Cardiac fibroblast (primary cell): ENCODE measurements at regions not wholly inside any gene's neighbourhood (a gene's known extent, or its start where the extent isn't known, plus 50 kb on each side); places are given as distances from the start of the nearest gene placed in this dataset.

ENCODE experiments used
- DNase-seq, 2 donors: peaks; one replicate each; pipeline versions ENCODE4 v3.0.0 to v3.0.0-alpha.2; 2010; ENCODE audit warnings: low read depth in 2 of 2
- H3K4me3 ChIP-seq, 2 donors: replicated peaks in 1 of 2; 1 replicate in 1 of 2; 2 replicates in 1 of 2; pipeline ENCODE4 v1.5.1; 2011; ENCODE audit warnings: low read depth in 2 of 2, low read length in 2 of 2, mild to moderate bottlenecking in 2 of 2, moderate library complexity in 1 of 2
- CTCF ChIP-seq: IDR thresholded peaks from one replicate; pipeline ENCODE4 v1.5.1; 2011; ENCODE audit warnings: low read depth, mild to moderate bottlenecking, low read length, inconsistent platforms

- no peak for DNase-seq
- H3K4me3 ChIP-seq: no peak overlapping the region
- no peak for TF ChIP-seq CTCF
These were observed 634.7 kb downstream of the NCAM2 start for GRCh38 chr21:21632926-21633325.

GRCh38 chr21:21661741-21662140, 663.5 kb downstream of the NCAM2 start:
- H3K4me3 ChIP-seq: no peak overlapping the region
- TF ChIP-seq CTCF: no peak
- no peak for DNase-seq

- DNase-seq: no peak
- no peak for TF ChIP-seq CTCF
These were observed 664.6 kb downstream of the NCAM2 start for GRCh38 chr21:21662776-21663175.

GRCh38 chr21:21664871-21665270, 666.7 kb downstream of the NCAM2 start:
- DNase-seq: peak; percentile 19 to 46
- TF ChIP-seq CTCF: no peak
- no peak overlapping the region for H3K4me3 ChIP-seq

More at GRCh38 chr21:21662776-21663175, 664.6 kb downstream of the NCAM2 start:
- H3K4me3 ChIP-seq: no peak overlapping the region

- no peak for TF ChIP-seq CTCF
- H3K4me3 ChIP-seq: no peak overlapping the region
- no peak for DNase-seq
These were observed 668.5 kb downstream of the NCAM2 start for GRCh38 chr21:21666689-21667088.

GRCh38 chr21:21668198-21668597, 670.0 kb downstream of the NCAM2 start:
- DNase-seq: no peak

More at GRCh38 chr21:21668198-21668597, 670.0 kb downstream of the NCAM2 start:
- no peak for TF ChIP-seq CTCF
- no peak overlapping the region for H3K4me3 ChIP-seq
